ENCODE measurements at regions not wholly inside any gene's neighbourhood (a gene's known extent, or its start where the extent isn't known, plus 50 kb on each side); places are given as distances from the start of the nearest gene placed in this dataset.
"Not testable (repeated sequence)": the region's sequence is repeated elsewhere in the genome, so short reads cannot be mapped to it uniquely, and the experiment has no call there.

GRCh38 chr3:187850258-187850921 is 105.1 kb upstream of the BCL6 start:
- DNase-seq (ENCODE audit: low read depth in 2 of 2), result no peak

DNA sequence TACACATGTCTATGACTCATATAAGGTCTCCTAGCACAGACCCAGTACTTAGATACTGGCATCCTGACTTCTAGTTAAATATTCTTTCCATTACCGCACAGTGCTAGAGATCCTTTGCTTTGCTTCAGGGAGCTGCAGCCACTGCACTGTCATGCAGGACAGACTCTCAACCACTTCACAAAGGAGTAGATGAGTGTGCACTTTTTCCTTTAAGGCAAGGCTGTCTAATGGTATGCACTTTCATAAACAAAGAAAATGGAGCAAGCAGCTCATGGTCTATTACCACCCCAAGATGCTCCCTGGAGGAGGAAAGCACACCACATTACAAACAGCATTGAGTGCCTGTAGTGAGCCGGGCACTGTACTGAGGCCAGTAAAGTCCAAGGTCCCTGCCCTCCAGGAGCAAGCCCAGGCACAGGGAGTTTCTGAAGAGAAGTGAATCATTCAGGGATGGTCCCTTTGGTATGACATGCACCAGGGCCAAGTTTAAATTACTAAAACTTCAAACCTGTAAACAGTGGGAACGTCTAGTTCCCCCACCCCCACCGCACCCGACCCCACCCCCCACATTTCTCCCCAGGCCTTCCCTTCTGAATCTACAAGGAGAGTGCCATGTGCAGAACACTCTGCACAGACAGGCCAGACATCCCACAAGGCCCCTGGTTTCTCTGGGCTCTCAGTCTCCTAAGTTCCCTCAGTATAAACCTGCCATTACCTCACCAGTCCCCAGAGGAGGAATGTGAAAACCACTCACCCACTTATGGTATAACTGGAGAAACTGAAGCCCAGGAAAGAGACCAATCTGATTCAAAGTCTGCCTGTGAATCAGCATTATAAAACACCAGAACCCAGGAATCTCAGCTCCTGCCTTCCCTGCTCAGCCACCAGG is 107.8 kb upstream of the BCL6 start:
- no peak for DNase-seq (ENCODE audit: low read depth in 2 of 2)

GRCh38 chr3:187855131-187855530 is 109.9 kb upstream of the BCL6 start:
- DNase-seq (ENCODE audit: low read depth in 2 of 2), result no peak

DNA sequence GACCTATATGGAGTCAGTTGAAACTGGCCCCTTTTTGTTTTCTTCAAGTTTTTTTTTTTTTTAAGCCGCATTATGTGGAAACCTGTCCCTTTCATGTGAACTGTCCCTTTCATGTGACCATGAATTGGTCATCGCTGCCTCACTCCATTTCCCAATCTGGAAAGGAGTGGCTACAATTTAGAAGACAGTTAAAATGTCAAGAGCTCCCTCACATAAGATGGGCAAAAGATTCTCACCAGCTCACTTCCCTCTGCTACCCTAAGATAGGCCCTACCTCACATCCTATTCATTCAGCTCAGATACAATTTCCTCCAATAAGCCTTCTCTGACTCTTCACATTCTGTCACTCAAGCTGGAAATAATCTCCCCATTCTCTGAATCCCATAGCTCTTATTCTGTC is 111.3 kb upstream of the BCL6 start:
- no peak for DNase-seq (ENCODE audit: low read depth in 2 of 2)

GRCh38 chr3:187858041-187858440 is 112.8 kb upstream of the BCL6 start:
- no peak for DNase-seq (ENCODE audit: low read depth in 2 of 2)

- DNase-seq (ENCODE audit: low read depth in 2 of 2), result no peak
These were observed 113.4 kb upstream of the BCL6 start for GRCh38 chr3:187858711-187859110.

DNA sequence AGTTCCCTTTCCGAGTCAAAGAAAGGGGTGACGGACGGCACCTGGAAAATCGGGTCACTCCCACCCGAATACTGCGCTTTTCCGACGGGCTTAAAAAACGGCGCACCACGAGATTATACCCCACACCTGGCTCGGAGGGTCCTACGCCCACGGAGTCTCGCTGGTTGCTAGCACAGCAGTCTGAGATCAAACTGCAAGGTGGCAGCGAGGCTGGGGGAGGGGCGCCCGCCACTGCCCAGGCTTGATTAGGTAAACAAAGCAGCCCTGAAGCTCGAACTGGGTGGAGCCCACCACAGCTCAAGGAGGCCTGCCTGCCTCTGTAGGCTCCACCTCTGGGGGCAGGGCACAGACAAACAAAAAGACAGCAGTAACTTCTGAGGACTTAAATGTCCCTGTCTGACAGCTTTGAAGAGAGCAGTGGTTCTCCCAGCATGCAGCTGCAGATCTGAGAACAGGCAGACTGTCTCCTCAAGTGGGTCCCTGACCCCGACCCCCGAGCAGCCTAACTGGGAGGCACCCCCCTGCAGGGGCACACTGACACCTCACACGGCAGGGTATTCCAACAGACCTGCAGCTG is 117.5 kb upstream of the BCL6 start:
- not testable (repeated sequence) for DNase-seq (ENCODE audit: low read depth in 2 of 2)

DNA sequence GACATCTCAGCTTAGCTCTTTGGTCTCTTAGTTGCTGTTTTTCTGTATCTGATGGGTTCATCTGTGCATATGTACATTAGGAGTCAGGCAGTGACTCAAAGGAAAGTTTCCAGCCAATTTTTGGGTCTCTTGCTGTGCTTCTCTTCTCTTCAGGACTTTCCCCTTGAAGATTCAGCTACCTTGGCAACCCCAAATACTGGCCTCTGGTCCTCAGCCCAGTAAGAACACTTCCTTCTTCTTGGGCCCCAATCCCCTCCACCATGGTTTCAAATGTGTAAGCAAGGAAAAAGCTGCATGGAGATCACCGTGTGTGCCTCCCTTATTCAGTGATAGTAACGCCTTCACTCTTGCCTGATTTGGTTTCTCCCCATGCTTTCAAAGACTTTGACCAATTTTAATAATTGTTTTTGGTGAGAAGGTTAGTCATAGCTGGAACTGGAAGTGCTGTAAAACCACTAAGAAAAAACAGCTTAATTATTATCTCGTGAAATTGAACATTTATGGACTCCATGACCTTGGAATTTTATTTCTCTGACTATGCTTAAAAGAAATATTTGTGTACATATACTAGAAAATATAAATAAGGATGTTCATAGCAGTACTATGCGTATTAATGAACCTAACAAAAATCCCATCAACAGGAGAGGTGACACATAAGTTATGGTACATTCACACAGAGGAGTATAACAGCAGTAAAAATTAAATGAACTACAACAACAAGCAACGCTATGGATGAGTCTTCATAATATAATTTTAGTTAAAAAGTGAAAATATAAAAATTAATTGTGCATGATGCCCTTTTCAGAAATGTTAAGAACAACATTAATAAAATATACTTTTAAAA is 125.3 kb upstream of the BCL6 start:
- peak in 1 of 2 donors; percentile 4 for DNase-seq (ENCODE audit: low read depth in 2 of 2)

DNA sequence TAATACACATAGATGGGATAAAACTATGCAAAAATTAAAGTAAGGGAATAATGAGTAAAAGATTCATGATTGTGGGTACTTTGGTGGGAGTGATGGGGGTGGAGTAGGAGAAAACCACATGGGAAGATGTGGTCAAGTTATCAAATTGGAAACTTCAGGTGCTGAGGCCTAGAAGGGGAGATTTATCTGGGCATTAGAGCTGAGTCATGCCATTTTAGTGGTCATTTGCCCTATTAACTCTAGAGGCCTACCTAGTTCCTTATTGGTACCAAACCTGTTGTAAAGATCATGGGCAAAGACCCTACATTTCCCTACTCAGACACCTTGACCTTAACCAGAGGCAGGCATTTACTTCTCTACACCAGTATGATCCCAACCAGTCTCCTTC is 125.9 kb upstream of the BCL6 start:
- DNase-seq (ENCODE audit: low read depth in 2 of 2), result no peak

DNA sequence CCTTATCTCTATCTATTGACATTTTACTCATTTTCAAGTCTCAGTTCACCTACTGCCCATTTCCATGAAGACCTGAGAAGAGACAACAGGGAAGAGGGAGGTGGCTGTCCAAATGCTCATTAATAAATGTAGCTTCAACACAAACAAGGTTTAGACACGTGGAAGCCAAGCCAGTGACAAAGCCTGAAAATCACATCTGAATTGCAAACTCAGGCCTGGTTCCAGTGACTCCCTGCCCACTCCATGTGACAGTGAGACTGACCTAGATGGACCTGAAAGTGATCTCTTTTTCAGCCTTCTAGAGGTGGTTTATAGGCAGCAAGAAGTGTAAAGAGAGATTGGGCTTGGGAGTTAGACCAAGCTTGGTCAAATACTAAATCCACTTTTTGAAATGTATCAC is 126.6 kb upstream of the BCL6 start:
- DNase-seq (ENCODE audit: low read depth in 2 of 2), result no peak

GRCh38 chr3:187873843-187874242 is 128.6 kb upstream of the BCL6 start:
- DNase-seq (ENCODE audit: low read depth in 2 of 2), result no peak

DNA sequence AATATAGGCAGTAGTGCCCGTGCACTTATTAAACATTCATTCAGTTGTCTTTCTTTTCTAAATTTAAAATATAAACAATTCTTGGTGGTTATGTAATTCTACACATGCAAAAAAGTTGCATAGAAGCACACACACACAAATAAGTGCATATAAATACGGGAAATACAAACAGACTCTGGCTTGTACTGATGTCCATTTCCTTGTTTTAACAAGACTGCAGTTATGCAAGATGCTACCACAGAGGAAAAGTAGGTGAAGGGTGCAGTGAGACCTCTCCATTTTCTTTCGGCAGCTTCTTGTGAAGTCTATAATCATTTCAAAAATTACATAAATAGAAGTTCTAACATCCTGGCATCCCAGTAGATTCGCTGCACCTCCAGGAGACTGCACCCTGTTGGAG is 130.6 kb upstream of the BCL6 start:
- DNase-seq (ENCODE audit: low read depth in 2 of 2), result no peak

DNA sequence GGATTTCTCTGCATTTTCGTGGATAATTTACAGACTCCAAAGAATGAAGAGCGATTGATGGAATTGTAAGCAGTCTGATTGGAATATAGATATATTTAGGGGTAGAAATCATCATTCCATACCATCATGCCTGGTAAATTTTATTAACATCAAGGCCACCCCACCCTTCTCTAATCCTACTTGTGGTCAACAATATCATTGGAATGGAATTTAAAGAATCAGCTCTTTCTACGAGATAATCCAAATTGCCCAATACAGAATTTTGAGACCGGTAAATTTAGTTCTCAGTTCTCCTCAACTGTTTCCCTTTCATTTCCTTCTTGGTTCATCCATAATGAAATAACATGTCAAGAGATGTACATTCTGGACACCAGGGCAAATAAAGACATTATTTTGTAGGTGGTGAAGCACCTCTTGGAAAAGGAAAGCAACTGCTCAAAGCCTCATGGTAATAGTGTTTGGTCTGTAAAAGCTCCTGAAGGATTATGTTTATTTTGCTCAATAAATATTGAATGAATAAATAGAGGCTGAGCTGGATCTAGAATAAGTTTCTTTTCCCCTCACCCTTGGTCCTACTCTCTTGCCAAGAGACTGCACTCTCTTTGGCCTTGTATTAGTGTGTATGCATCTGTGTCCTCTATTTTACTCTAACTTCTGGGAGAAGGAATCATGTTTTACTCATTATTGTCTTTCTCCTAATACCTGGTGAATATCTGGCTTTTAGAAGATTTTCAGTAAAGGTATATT is 133.7 kb upstream of the BCL6 start:
- no peak for DNase-seq (ENCODE audit: low read depth in 2 of 2)

- DNase-seq (ENCODE audit: low read depth in 2 of 2), result no peak
These were observed 135.2 kb upstream of the BCL6 start for GRCh38 chr3:187880441-187880840.

DNA sequence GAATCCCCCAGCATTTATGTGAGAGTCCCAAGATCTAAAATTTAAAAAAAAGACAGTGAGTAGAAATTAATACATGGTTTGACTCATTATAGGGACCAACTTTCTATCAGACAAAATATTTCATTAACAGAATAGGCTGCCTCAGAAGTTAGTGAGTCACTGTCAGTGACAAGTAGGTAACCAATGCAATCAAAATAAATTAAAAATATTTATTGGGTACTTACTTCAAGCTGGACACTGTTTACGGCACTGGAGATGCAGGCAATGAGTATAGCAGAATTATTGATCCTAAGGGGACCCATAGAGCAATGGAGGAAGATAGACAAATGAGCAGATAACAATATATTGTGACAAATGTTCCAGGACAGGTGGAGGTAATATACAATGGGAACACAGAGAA is 135.6 kb upstream of the BCL6 start:
- no peak for DNase-seq (ENCODE audit: low read depth in 2 of 2)

GRCh38 chr3:187888701-187889100 is 143.4 kb upstream of the BCL6 start:
- no peak for DNase-seq (ENCODE audit: low read depth in 2 of 2)

DNA sequence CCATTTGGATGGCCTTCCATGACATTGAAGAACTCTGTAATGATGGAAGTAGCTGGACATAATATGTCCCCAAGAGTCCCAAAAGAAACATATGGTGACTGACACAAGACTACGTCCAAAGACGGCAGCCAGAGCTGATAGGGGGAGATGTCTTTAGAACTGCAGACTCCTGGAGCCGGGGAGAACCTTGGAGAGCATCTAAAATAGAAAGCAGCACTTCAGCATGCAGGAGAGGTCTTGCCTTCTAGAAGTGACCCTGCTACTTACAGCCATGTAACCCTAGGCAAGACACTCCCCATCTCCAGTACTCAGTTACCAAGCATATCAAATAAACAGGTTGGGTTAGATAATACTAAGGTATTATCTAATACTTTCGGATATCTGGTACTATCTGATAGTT is 143.8 kb upstream of the BCL6 start:
- no peak for DNase-seq (ENCODE audit: low read depth in 2 of 2)

DNA sequence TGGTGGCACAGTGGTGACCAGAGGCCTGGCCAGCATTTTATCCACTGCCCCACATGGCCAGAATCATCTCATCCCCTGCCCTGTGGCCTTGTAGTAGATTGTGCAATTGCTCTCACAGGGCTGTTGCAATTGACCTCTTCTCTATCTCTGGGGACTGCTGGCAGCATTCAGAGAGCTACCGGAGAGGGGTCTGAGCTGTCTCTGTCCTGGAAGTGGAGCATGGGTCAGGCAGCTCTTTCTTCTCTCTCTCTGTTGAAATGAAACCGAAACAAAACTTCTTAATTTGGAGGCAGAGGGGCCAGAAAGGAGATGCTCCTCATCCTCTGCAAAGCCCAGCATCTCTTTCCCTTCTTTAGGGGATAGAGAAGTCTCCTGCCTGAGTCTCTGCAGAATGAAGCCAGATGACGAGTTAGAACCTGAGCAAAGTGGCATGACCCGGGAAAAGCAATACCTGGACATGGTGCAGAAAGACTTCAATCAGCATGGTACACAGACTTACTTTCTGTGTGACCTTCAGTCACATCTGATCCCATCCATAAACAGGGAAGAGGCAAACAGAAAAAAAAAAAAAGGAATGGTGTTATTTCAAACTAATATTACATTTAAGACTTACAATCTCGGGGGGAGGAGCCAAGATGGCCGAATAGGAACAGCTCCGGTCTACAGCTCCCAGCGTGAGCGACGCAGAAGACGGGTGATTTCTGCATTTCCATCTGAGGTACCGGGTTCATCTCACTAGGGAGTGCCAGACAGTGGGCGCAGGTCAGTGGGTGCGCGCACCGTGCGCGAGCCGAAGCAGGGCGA is 144.5 kb upstream of the BCL6 start:
- DNase-seq (ENCODE audit: low read depth in 2 of 2), result no peak

- not testable (repeated sequence) for DNase-seq (ENCODE audit: low read depth in 2 of 2)
These were observed 145.1 kb upstream of the BCL6 start for GRCh38 chr3:187890405-187890752.

GRCh38 chr3:187896646-187897045 is 151.4 kb upstream of the BCL6 start:
- no peak for DNase-seq (ENCODE audit: low read depth in 2 of 2)

- DNase-seq (ENCODE audit: low read depth in 2 of 2), result no peak
These were observed 154.0 kb upstream of the BCL6 start for GRCh38 chr3:187899246-187899645.
